Parathyroid adenoma (tissue), 2 donors: ENCODE measurements at regions not wholly inside any gene's neighbourhood (a gene's known extent, or its start where the extent isn't known, plus 50 kb on each side); places are given as distances from the start of the nearest gene placed in this dataset.

Experiments used
- H2AFZ ChIP-seq: fragments of 300-600 bp; sonication (generic); one replicate; pipeline ENCODE4 v1.7.0; 2017; ENCODE audit warnings: antibody characterized with exemption, mild to moderate bottlenecking
- H3K27ac ChIP-seq: fragments of 300-600 bp; sonication (generic); one replicate; pipeline ENCODE4 v1.7.0; 2017
- H3K27me3 ChIP-seq: fragments of 300-600 bp; sonication (generic); one replicate; pipeline ENCODE4 v1.7.0; 2017; ENCODE audit warnings: low read length; ENCODE audit not compliant: control insufficient read depth, insufficient read depth
- H3K36me3 ChIP-seq: fragments of 300-600 bp; sonication (generic); one replicate; pipeline ENCODE4 v1.7.0; 2017; ENCODE audit warnings: low read length; ENCODE audit not compliant: control insufficient read depth, insufficient read depth
- H3K4me1 ChIP-seq: fragments of 300-600 bp; sonication (generic); one replicate; pipeline ENCODE4 v1.7.0; 2017; ENCODE audit warnings: control low read depth
- H3K4me2 ChIP-seq: fragments of 300-600 bp; sonication (generic); one replicate; pipeline ENCODE4 v1.7.0; 2017; ENCODE audit warnings: low read length
- H3K4me3 ChIP-seq: fragments of 300-600 bp; sonication (generic); one replicate; pipeline ENCODE4 v1.7.0; 2017; ENCODE audit warnings: low read depth, low read length
- H3K79me2 ChIP-seq: fragments of 300-600 bp; sonication (generic); one replicate; pipeline ENCODE4 v1.7.0; 2017; ENCODE audit warnings: control low read depth
- H3K9ac ChIP-seq: fragments of 300-600 bp; sonication (generic); one replicate; pipeline ENCODE4 v1.7.0; 2017; ENCODE audit warnings: mild to moderate bottlenecking
- H3K9me3 ChIP-seq: fragments of 300-600 bp; sonication (generic); one replicate; pipeline ENCODE4 v1.7.0; 2017; ENCODE audit warnings: low read length; ENCODE audit not compliant: control insufficient read depth
- CTCF ChIP-seq: fragments of 300-600 bp; sonication (generic); IDR thresholded peaks from one replicate; pipeline ENCODE4 v1.7.0; 2017; ENCODE audit warnings: antibody characterized with exemption, mild to moderate bottlenecking
- donor health status: primary hyperparathyroidism.

DNA sequence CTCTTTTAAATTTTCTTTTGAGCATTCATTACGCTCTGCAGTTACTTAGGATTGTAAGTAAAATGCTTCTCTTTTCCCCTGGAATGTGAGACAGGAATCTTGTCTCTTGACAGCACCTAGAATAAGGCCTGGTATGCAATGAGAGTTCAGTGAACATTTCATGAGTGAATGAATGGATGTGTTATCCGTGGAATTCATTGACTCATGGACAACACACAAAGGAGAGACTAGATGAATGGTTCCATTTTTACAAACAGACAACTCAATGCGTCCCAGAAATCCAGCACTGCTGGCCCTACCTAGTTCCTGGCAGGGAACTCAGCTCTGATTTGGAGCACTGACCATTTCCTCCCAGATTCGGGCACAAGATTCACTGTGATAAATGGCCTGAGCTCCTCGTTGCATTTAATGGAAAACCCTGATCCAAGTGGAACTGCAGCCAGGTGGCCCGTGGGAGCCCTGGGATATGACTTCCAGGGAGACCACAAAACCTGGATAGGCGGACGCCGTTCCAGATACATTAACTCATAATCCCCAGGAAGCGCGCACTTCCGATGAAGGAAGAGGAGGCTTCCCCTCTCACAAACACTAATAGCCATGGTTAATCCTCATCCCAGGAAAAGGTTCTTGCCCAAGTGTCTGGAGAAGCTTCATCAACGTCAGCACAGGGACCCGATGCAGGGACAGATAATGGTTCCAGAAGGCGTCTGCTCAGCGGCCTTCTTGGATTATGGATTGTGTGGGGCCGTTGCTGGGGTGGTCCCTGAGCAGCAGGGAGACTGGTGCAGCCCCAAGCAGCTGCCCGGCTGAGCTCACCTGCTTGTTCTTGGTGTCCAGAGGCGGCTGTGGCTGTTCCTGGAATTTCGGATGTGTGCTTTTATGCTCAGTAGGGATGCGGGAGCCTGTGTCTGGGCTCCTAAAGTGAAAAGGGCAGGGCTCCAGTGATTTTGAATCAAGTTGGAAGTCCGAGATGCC, 211.1 kb upstream of the TSHZ3 start:
- Histone ChIP-seq H2AFZ (no peak overlapping the region), H3K9me3 (no peaks in the 10 kb centered on the region), H3K4me1 (no peaks in the 10 kb centered on the region), H3K27ac (no peak overlapping the region), H3K4me2 (no peak overlapping the region), H3K79me2 (no peaks in the 10 kb centered on the region), H3K36me3 (no peaks in the 10 kb centered on the region), H3K9ac (no peak overlapping the region), H3K4me3 (no peak overlapping the region), H3K27me3 (no peaks in the 10 kb centered on the region)
- no peak for TF ChIP-seq CTCF

- TF ChIP-seq CTCF: no peak
- Histone ChIP-seq H3K36me3 (no peaks in the 10 kb centered on the region), H3K27me3 (no peaks in the 10 kb centered on the region), H3K4me3 (no peak overlapping the region), H2AFZ (no peak overlapping the region), H3K27ac (no peak overlapping the region), H3K9ac (no peak overlapping the region), H3K4me2 (no peak overlapping the region), H3K4me1 (no peaks in the 10 kb centered on the region), H3K79me2 (no peaks in the 10 kb centered on the region), H3K9me3 (no peaks in the 10 kb centered on the region)
Measured at GRCh38 chr19:31562966-31563612, 213.9 kb upstream of the TSHZ3 start.

DNA sequence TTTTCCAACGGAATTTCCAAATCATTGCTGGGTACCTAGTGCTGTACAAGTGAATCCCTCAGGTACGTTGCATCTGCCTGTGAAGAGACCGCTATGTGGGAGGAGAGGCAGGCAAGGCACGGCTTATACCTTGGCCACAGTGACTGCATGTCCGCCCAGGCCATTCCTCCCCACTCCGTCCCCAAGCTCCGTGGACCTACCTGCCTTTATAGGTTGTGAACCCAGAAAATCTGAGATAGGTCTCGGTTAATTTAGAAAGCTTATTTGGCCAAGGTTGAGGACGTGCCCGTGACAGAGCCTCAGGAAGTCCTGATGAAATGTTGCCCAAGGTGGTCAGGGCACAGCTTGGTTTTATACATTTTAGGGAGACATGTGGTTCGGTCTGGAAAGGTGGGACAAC, 218.5 kb upstream of the TSHZ3 start:
- no peak for TF ChIP-seq CTCF
- Histone ChIP-seq H3K4me2 (no peak overlapping the region), H3K9me3 (no peaks in the 10 kb centered on the region), H3K4me3 (no peak overlapping the region), H3K27ac (no peak overlapping the region), H3K9ac (no peak overlapping the region), H2AFZ (no peak overlapping the region), H3K36me3 (no peaks in the 10 kb centered on the region), H3K79me2 (no peaks in the 10 kb centered on the region), H3K4me1 (no peaks in the 10 kb centered on the region), H3K27me3 (no peaks in the 10 kb centered on the region)

DNA sequence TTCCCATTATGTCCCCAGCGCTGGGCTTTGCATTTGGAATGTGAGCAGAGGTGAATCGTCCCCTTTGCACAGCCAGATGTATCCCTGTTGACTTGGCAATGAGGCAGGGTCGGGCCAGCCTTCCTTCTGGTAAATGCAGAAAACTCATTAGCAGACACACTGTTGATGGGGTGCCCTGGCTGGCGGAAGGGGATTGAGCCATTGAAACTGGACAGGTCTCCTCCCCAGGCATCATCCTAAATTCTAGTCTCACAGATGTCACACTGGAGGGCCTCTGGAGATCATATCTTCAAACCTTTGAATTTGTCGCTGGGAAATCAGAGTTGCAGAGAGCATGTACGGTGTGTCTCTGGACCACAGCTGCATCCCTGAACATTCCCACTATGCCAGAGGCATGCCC, 219.5 kb upstream of the TSHZ3 start:
- Histone ChIP-seq H3K27ac (no peak overlapping the region), H2AFZ (no peak overlapping the region), H3K4me1 (no peaks in the 10 kb centered on the region), H3K9me3 (no peaks in the 10 kb centered on the region), H3K79me2 (no peaks in the 10 kb centered on the region), H3K9ac (no peak overlapping the region), H3K4me2 (no peak overlapping the region), H3K36me3 (no peaks in the 10 kb centered on the region), H3K27me3 (no peaks in the 10 kb centered on the region), H3K4me3 (no peak overlapping the region)
- no peak for TF ChIP-seq CTCF
